ENCODE measurements at regions not wholly inside any gene's neighbourhood (a gene's known extent, or its start where the extent isn't known, plus 50 kb on each side); places are given as distances from the start of the nearest gene placed in this dataset.

DNA sequence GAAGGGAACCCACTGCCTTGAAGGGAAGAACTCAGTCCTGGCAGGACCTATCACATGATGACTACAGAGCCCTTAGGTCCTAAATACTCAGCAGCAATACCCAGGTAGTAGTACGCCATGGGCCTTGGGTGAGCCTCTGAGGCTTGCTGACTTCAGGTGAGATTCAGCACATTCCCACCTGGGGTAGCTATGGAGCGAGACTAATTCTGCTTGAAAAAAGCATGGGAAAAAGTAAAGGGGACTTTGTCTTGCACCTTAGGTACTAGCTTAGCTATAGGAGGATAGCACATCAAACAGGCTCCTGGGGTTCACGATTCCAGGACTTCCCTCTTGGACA is 98.2 kb upstream of the MEOX2 start:
- TF ChIP-seq, protein P1, sequence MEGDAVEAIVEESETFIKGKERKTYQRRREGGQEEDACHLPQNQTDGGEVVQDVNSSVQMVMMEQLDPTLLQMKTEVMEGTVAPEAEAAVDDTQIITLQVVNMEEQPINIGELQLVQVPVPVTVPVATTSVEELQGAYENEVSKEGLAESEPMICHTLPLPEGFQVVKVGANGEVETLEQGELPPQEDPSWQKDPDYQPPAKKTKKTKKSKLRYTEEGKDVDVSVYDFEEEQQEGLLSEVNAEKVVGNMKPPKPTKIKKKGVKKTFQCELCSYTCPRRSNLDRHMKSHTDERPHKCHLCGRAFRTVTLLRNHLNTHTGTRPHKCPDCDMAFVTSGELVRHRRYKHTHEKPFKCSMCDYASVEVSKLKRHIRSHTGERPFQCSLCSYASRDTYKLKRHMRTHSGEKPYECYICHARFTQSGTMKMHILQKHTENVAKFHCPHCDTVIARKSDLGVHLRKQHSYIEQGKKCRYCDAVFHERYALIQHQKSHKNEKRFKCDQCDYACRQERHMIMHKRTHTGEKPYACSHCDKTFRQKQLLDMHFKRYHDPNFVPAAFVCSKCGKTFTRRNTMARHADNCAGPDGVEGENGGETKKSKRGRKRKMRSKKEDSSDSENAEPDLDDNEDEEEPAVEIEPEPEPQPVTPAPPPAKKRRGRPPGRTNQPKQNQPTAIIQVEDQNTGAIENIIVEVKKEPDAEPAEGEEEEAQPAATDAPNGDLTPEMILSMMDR (IDR thresholded peaks at IDR 0.05; ENCODE audit: low read depth, low read length, missing control alignments), result no peak
- H3K4me3 ChIP-seq (ENCODE audit: low read depth, low read length), result no peak overlapping the region
- no peak for DNase-seq (ENCODE audit: low read depth)
- in situ Hi-C loops (cut with HindIII; ENCODE audit: low sequenced_read_pairs), result no loop called here

DNA sequence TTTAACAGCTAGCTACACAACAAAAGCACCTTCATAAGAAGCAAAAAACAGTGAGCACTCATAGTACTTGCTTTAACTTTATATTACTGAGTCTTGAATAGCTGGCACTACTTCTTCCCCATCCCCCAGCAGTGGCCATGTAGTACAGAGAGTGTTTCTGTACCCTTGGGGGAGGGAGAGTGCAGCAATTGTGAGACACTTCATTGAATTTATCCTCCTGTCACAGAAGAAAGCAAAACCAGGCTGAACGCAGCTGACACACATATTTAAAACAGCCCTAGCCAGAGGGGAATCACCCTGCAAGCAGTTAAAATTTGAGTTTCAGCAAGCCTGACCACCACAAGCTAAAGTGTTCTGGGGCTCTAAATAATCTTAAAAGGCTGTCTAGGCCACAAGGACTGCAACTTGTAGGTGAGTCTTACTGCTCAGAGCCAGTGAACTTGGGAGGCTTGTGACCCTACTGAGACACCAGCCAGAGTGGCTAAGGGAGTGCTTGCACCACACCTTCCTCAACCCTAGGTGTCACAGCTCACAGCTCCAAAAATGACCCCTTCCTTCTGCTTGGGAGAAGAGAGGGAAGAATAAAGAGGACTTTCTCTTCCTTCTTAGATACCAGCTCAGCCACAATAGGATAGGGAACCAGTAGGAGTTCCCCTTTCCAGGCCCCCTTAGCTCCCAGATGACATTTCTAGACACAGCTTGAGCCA is 97.7 kb upstream of the MEOX2 start:
- no peak for DNase-seq (ENCODE audit: low read depth)
- no peak overlapping the region for H3K4me3 ChIP-seq (ENCODE audit: low read depth, low read length)
- in situ Hi-C loops (cut with HindIII; ENCODE audit: low sequenced_read_pairs), result no loop called here
- TF ChIP-seq, protein P1 (IDR thresholded peaks at IDR 0.05; ENCODE audit: low read depth, low read length, missing control alignments), result no peak

DNA sequence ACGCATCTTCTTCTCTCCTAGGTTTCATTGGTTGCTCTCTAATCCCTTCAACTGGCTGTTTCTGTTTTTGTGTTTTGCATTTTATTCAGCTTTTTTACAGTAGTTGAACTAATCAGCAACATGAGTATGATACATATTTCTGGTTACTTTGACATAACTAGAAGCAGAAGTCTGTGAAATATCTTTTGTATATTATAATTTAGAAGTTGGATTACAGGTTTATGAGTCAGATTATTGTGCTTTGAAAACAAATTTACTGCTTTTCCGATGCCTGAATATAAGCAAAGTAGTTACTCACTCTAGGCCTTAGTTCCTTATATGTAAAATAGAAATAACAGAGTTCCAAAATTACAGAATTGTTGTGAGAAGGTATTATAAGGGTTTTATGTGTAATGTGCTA is 96.2 kb upstream of the MEOX2 start:
- in situ Hi-C loops (cut with HindIII; ENCODE audit: low sequenced_read_pairs), result no loop called here
- TF ChIP-seq, protein P1 (IDR thresholded peaks at IDR 0.05; ENCODE audit: low read depth, low read length, missing control alignments), result no peak
- no peak overlapping the region for H3K4me3 ChIP-seq (ENCODE audit: low read depth, low read length)
- no peak for DNase-seq (ENCODE audit: low read depth)

DNA sequence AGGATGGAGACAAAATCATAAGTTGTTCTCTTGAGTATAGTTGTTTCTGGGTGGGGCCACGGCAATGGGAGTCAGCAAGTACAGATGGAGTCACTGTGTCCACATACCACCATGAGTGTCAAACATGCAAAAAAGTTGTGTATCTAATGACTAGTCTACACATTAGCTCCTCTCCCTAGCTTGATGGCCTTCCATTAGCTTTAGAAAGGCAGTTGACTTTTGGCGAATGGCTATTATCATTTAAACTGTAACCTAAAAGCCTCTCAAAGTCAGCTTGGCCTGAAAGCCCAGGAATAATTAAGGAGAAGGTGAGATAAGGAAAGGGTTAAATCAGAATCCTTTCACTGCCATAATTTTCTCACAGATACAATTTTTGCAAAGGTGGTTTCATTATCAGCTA is 95.5 kb upstream of the MEOX2 start:
- in situ Hi-C loops (cut with HindIII; ENCODE audit: low sequenced_read_pairs), result no loop called here
- no peak for DNase-seq (ENCODE audit: low read depth)
- no peak overlapping the region for H3K4me3 ChIP-seq (ENCODE audit: low read depth, low read length)
- TF ChIP-seq, protein P1 (IDR thresholded peaks at IDR 0.05; ENCODE audit: low read depth, low read length, missing control alignments), result no peak

DNA sequence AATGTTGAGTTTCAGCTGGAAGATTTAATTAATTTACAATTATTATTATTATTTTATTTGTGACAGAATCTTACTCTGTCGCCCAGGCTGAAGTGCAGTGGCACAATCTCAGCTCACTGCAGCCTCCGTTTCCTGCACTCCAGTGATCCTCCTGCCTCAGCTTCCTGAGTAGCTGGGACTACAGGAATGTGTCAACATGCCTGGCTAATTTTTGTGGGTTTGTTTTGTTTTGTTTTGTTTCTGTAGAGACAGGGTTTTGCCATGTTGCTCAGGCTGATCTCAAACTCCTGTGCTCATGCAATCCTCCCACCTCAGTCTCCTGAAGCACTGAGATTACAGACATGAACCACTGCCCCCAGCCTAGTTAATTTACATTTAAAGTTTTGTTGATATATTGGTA is 93.8 kb upstream of the MEOX2 start:
- no peak overlapping the region for H3K4me3 ChIP-seq (ENCODE audit: low read depth, low read length)
- peak; percentile 36 for DNase-seq (ENCODE audit: low read depth)
- in situ Hi-C loops (cut with HindIII; ENCODE audit: low sequenced_read_pairs), result no loop called here
- TF ChIP-seq, protein P1 (IDR thresholded peaks at IDR 0.05; ENCODE audit: low read depth, low read length, missing control alignments), result no peak

DNA sequence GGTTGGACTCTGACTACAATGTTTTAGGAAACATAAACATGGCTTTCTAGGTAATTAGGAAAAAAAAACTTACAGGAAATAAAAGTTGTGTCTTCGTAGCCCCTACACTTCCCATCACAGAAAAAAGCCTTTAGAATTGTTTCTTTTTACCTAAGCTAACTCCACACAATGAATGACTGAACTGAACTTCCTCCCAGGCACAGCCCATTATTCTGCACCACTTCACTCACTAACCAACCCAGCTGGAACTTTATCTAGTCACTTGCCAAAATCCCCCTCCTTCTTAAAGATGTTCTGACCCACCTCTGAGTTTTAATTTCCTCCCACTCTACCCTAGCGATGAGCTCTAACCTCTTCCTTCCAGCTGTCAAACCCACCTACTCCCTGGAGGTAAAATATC is 91.7 kb upstream of the MEOX2 start:
- no peak overlapping the region for H3K4me3 ChIP-seq (ENCODE audit: low read depth, low read length)
- in situ Hi-C loops (cut with HindIII; ENCODE audit: low sequenced_read_pairs), result no loop called here
- no peak for DNase-seq (ENCODE audit: low read depth)
- TF ChIP-seq, protein P1 (IDR thresholded peaks at IDR 0.05; ENCODE audit: low read depth, low read length, missing control alignments), result no peak

Measured in astrocyte of the cerebellum (primary cell).